GM13976 (cell line): ENCODE measurements at regions not wholly inside any gene's neighbourhood (a gene's known extent, or its start where the extent isn't known, plus 50 kb on each side); places are given as distances from the start of the nearest gene placed in this dataset.
"Not testable (repeated sequence)": the region's sequence is repeated elsewhere in the genome, so short reads cannot be mapped to it uniquely, and the experiment has no call there.

Experiments
- DNase-seq: peaks from one replicate; pipeline ENCODE4 v3.0.0; 2012; ENCODE audit warnings: low spot score
- CTCF ChIP-seq: IDR thresholded peaks from 2 replicates; pipeline ENCODE4 v1.5.1; 2012; ENCODE audit warnings: borderline replicate concordance, mild to moderate bottlenecking; ENCODE audit not compliant: insufficient read depth; ENCODE audit errors: extremely low read depth, missing control alignments, control extremely low read depth
- in situ Hi-C: fragments of 300-500 bp; cut with MboI; formaldehyde crosslinking; loops from one replicate; pipeline ENCODE4 v1.12.0; 2022; ENCODE audit warnings: low sequenced_read_pairs, mixed read lengths, inconsistent platforms; ENCODE audit not compliant: unreplicated experiment

DNA sequence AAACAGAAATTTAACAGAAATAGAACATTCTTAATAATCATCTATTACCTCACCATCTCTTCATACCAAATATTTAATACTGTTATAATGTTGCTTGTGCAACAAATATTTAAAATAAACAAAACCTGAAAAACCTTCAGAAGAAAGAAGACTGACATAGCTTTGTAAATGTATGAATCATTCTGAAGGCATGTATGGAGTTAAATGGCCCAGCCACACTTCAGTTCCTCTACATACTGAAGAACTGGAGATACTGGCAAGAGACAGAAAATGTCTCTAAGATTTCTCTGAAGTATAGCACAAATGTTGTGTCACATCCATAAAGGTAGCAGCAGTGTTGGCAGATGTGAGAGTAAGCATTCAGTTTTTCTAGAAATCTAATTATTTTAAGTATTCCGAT lies 275.3 kb upstream of the FGF13 start:
- DNase-seq = no peak
- in situ Hi-C loops = no loop called here

DNA sequence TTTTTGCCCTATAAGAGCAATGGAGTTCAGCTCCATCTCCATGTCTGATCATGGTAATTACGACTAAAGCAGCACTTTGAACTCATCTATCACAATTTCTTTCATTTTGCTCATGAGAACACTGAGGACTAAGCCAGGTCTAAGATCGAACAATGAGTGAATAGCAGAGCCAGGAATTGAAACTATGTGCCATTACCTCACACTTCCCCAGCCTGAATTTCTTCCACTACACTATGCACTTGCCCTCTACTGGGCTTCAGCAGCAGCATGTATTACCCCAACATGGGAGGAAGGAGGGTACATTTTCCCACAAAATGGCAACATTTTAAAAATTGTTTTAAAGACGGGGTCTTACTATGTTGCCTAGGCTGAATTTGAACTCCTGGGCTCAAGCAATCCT lies 274.7 kb upstream of the FGF13 start:
- no peak for TF ChIP-seq CTCF
- DNase-seq = no peak
- in situ Hi-C loops = no loop called here

More for the DNA sequence above, 275.3 kb upstream of the FGF13 start:
- no peak for TF ChIP-seq CTCF

DNA sequence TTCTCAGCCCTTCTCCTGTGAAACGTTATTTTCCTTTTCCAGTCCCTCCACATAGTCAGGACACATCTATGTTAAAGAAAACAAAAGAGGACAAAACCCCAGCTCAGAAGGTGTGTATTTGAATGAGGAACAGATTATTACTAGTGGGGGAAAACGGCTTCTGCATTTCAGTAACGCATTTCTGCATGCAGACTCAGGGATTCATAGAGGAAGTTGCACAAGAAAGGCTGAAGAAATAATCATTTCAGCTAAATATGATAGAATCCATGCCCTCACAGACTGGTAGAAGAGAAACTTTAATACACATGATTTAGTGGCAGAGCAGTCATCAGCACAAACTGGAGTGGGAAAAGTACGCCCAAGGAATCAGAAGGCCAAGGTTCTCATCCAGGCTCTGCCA lies 270.8 kb upstream of the FGF13 start:
- no peak for DNase-seq
- in situ Hi-C loops = no loop called here
- no peak for TF ChIP-seq CTCF

- TF ChIP-seq CTCF = no peak
- in situ Hi-C loops = no loop called here
- DNase-seq = no peak
These were observed 253.0 kb upstream of the FGF13 start for GRCh38 chrX:138964501-138964900.

DNA sequence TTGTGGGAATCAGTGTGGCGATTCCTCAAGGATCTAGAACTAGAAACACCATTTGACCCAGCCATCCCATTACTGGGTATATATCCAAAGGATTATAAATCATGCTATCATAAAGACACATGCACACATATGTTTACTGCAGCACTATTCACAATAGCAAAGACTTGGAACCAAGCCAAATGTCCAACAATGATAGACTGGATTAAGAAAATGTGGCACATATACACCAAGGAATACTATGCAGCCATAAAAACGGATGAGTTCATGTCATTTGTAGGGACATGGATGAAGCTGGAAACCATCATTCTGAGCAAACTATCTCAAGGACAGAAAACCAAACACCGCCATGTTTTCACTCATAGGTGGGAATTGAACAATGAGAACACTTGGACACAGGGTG lies 250.9 kb upstream of the FGF13 start:
- in situ Hi-C loops, DNase-seq: not testable (repeated sequence)

GRCh38 chrX:138954976-138955375 lies 243.5 kb upstream of the FGF13 start:
- no peak for TF ChIP-seq CTCF
- no peak for DNase-seq
- in situ Hi-C loops = no loop called here

- TF ChIP-seq CTCF = no peak
- no peak for DNase-seq
- in situ Hi-C loops = no loop called here
These were observed 235.4 kb upstream of the FGF13 start for GRCh38 chrX:138946926-138947325.
